ENCODE measurements at regions not wholly inside any gene's neighbourhood (a gene's known extent, or its start where the extent isn't known, plus 50 kb on each side); places are given as distances from the start of the nearest gene placed in this dataset.

DNA sequence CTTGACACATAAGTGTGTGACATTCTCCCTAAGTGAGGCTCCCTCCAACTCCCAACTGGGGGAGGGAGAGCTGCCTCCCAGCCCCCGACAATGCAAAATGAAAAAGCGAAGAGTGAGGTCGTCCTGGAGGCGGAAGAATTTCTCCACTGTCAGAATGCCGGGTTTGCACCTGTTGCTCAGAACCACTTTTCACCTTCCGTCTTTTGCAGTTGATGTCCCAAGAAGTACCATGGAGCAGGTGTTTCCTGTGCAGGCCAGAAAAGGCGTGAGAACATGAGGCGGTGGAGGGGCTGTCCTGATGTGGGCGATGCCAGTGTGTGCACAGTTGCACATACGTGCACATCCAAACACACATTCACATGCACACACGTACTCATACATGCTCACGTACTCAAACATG lies 158.6 kb upstream of the AJAP1 start:
- TF ChIP-seq, protein P1, sequence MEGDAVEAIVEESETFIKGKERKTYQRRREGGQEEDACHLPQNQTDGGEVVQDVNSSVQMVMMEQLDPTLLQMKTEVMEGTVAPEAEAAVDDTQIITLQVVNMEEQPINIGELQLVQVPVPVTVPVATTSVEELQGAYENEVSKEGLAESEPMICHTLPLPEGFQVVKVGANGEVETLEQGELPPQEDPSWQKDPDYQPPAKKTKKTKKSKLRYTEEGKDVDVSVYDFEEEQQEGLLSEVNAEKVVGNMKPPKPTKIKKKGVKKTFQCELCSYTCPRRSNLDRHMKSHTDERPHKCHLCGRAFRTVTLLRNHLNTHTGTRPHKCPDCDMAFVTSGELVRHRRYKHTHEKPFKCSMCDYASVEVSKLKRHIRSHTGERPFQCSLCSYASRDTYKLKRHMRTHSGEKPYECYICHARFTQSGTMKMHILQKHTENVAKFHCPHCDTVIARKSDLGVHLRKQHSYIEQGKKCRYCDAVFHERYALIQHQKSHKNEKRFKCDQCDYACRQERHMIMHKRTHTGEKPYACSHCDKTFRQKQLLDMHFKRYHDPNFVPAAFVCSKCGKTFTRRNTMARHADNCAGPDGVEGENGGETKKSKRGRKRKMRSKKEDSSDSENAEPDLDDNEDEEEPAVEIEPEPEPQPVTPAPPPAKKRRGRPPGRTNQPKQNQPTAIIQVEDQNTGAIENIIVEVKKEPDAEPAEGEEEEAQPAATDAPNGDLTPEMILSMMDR (conservative IDR thresholded peaks at IDR 0.05; ENCODE audit: low read depth, low read length): no peak
- TF ChIP-seq RAD21 (IDR thresholded peaks at IDR 0.05; ENCODE audit: low read length): no peak
- TF ChIP-seq RFX5 (IDR thresholded peaks at IDR 0.05; ENCODE audit: low read depth, low read length): no peak
- TF ChIP-seq POLR2A (IDR thresholded peaks at IDR 0.05; ENCODE audit: low read depth, low read length): no peak
- TF ChIP-seq MAZ (IDR thresholded peaks at IDR 0.05; ENCODE audit: borderline replicate concordance, low read depth, low read length): no peak
- TF ChIP-seq, protein P2, sequence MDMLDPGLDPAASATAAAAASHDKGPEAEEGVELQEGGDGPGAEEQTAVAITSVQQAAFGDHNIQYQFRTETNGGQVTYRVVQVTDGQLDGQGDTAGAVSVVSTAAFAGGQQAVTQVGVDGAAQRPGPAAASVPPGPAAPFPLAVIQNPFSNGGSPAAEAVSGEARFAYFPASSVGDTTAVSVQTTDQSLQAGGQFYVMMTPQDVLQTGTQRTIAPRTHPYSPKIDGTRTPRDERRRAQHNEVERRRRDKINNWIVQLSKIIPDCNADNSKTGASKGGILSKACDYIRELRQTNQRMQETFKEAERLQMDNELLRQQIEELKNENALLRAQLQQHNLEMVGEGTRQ (IDR thresholded peaks at IDR 0.05; ENCODE audit: low read depth, low read length): no peak
